ENCODE measurements at regions not wholly inside any gene's neighbourhood (a gene's known extent, or its start where the extent isn't known, plus 50 kb on each side); places are given as distances from the start of the nearest gene placed in this dataset.
"Not testable (repeated sequence)": the region's sequence is repeated elsewhere in the genome, so short reads cannot be mapped to it uniquely, and the experiment has no call there.

DNA sequence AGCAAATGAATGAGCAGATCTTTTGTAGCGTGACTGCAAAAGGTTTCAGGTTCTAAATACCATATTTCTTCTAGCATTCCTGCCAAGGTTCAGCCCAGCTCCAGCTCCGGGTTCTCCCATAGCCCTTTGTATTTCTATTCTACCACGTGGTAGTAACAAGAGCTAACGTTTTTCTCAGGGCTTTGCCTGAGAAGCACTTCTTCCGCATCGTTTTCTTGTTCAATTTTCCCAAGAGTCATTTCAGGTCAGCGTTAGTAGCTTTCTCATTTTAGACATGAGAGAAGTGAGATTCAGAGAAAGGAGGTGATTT, 120.1 kb upstream of the MYCN start:
- no peak for DNase-seq
- CTCF ChIA-PET: no interaction called here
- H3K27me3 Mint-ChIP-seq (ENCODE audit: unreplicated experiment): peaks cover 32% of the 10 kb centered on the region
- intact Hi-C loops (cut with micrococcal nuclease; ENCODE audit: unreplicated experiment): no loop called here
- H3K9me3 Mint-ChIP-seq (ENCODE audit: low read depth, unreplicated experiment): no peaks in the 10 kb centered on the region
- TF ChIP-seq, protein P1, sequence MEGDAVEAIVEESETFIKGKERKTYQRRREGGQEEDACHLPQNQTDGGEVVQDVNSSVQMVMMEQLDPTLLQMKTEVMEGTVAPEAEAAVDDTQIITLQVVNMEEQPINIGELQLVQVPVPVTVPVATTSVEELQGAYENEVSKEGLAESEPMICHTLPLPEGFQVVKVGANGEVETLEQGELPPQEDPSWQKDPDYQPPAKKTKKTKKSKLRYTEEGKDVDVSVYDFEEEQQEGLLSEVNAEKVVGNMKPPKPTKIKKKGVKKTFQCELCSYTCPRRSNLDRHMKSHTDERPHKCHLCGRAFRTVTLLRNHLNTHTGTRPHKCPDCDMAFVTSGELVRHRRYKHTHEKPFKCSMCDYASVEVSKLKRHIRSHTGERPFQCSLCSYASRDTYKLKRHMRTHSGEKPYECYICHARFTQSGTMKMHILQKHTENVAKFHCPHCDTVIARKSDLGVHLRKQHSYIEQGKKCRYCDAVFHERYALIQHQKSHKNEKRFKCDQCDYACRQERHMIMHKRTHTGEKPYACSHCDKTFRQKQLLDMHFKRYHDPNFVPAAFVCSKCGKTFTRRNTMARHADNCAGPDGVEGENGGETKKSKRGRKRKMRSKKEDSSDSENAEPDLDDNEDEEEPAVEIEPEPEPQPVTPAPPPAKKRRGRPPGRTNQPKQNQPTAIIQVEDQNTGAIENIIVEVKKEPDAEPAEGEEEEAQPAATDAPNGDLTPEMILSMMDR (IDR thresholded peaks at IDR 0.05; ENCODE audit: unreplicated experiment): no peak
- H3K4me1 Mint-ChIP-seq (ENCODE audit: low read depth, unreplicated experiment): no peaks in the 10 kb centered on the region
- H3K4me3 Mint-ChIP-seq (ENCODE audit: low read depth, unreplicated experiment): no peak overlapping the region
- H3K27ac Mint-ChIP-seq (ENCODE audit: unreplicated experiment): no peak overlapping the region
- no TSS peak for BruUV-seq (replicated peaks)
- H3K36me3 Mint-ChIP-seq (ENCODE audit: insufficient read depth, unreplicated experiment): no peaks in the 10 kb centered on the region

- no peak overlapping the region for H3K4me3 Mint-ChIP-seq (ENCODE audit: low read depth, unreplicated experiment)
- intact Hi-C loops (cut with micrococcal nuclease; ENCODE audit: unreplicated experiment): no loop called here
- H3K27me3 Mint-ChIP-seq (ENCODE audit: unreplicated experiment): peaks cover 32% of the 10 kb centered on the region
- no TSS peak for BruUV-seq (replicated peaks)
- H3K4me1 Mint-ChIP-seq (ENCODE audit: low read depth, unreplicated experiment): no peaks in the 10 kb centered on the region
- no peaks in the 10 kb centered on the region for H3K36me3 Mint-ChIP-seq (ENCODE audit: insufficient read depth, unreplicated experiment)
- H3K27ac Mint-ChIP-seq (ENCODE audit: unreplicated experiment): no peak overlapping the region
- no peaks in the 10 kb centered on the region for H3K9me3 Mint-ChIP-seq (ENCODE audit: low read depth, unreplicated experiment)
- CTCF ChIA-PET: no interaction called here
- no peak for DNase-seq
- TF ChIP-seq, protein P1 (IDR thresholded peaks at IDR 0.05; ENCODE audit: unreplicated experiment): no peak
Measured at GRCh38 chr2:15820927-15821326, 119.4 kb upstream of the MYCN start.

GRCh38 chr2:15822151-15823044, 118.0 kb upstream of the MYCN start:
- Mint-ChIP-seq H3K4me1 (ENCODE audit: low read depth, unreplicated experiment) (no peaks in the 10 kb centered on the region), H3K4me3 (ENCODE audit: low read depth, unreplicated experiment) (no peak overlapping the region), H3K9me3 (ENCODE audit: low read depth, unreplicated experiment) (no peaks in the 10 kb centered on the region), H3K27ac (ENCODE audit: unreplicated experiment) (no peak overlapping the region), H3K36me3 (ENCODE audit: insufficient read depth, unreplicated experiment) (no peaks in the 10 kb centered on the region), H3K27me3 (ENCODE audit: unreplicated experiment) (peaks cover 21% of the 10 kb centered on the region)
- no peak for DNase-seq
- TF ChIP-seq, protein P1 (IDR thresholded peaks at IDR 0.05; ENCODE audit: unreplicated experiment): no peak
- CTCF ChIA-PET: no interaction called here
- no TSS peak for BruUV-seq (replicated peaks)
- intact Hi-C loops (cut with micrococcal nuclease; ENCODE audit: unreplicated experiment): no loop called here

- no peaks in the 10 kb centered on the region for H3K4me1 Mint-ChIP-seq (ENCODE audit: low read depth, unreplicated experiment)
- no peak overlapping the region for H3K27ac Mint-ChIP-seq (ENCODE audit: unreplicated experiment)
- H3K4me3 Mint-ChIP-seq (ENCODE audit: low read depth, unreplicated experiment): no peak overlapping the region
- H3K36me3 Mint-ChIP-seq (ENCODE audit: insufficient read depth, unreplicated experiment): no peaks in the 10 kb centered on the region
- H3K9me3 Mint-ChIP-seq (ENCODE audit: low read depth, unreplicated experiment): no peaks in the 10 kb centered on the region
- H3K27me3 Mint-ChIP-seq (ENCODE audit: unreplicated experiment): peaks cover 12% of the 10 kb centered on the region
- intact Hi-C loops (cut with micrococcal nuclease; ENCODE audit: unreplicated experiment): no loop called here
- TF ChIP-seq, protein P1 (IDR thresholded peaks at IDR 0.05; ENCODE audit: unreplicated experiment): no peak
- no TSS peak for BruUV-seq (replicated peaks)
- no peak for DNase-seq
- CTCF ChIA-PET: no interaction called here
Measured at GRCh38 chr2:15823459-15824396, 116.6 kb upstream of the MYCN start.

GRCh38 chr2:15824467-15824866, 115.9 kb upstream of the MYCN start:
- H3K36me3 Mint-ChIP-seq (ENCODE audit: insufficient read depth, unreplicated experiment); H3K4me1 Mint-ChIP-seq (ENCODE audit: low read depth, unreplicated experiment); H3K27ac Mint-ChIP-seq (ENCODE audit: unreplicated experiment); intact Hi-C loops (cut with micrococcal nuclease; ENCODE audit: unreplicated experiment); H3K4me3 Mint-ChIP-seq (ENCODE audit: low read depth, unreplicated experiment); BruUV-seq (replicated peaks); H3K9me3 Mint-ChIP-seq (ENCODE audit: low read depth, unreplicated experiment); DNase-seq; CTCF ChIA-PET: not testable (repeated sequence)
- H3K27me3 Mint-ChIP-seq (ENCODE audit: unreplicated experiment): peaks cover 12% of the 10 kb centered on the region

Data from Calu3 (cell line).